MG63 (cell line): ENCODE measurements at regions not wholly inside any gene's neighbourhood (a gene's known extent, or its start where the extent isn't known, plus 50 kb on each side); places are given as distances from the start of the nearest gene placed in this dataset.
"Not testable (repeated sequence)": the region's sequence is repeated elsewhere in the genome, so short reads cannot be mapped to it uniquely, and the experiment has no call there.

Source experiments
- DNase-seq: peaks from one replicate; pipeline ENCODE4 v3.0.0-alpha.2; 2020
- H3K27me3 ChIP-seq: fragments of 250-450 bp; sonication (Bioruptor Pico); 2 replicates; pipeline ENCODE4 v1.5.1; 2020; ENCODE audit warnings: mild to moderate bottlenecking, moderate library complexity
- H3K36me3 ChIP-seq: fragments of 250-450 bp; sonication (Bioruptor Pico); 2 replicates; pipeline ENCODE4 v1.5.1; 2020; ENCODE audit warnings: mild to moderate bottlenecking, moderate library complexity
- H3K4me3 ChIP-seq: fragments of 250-450 bp; sonication (Bioruptor Pico); 2 replicates; pipeline ENCODE4 v1.5.1; 2020; ENCODE audit warnings: mild to moderate bottlenecking, moderate library complexity
- H3K9me3 ChIP-seq: fragments of 250-450 bp; sonication (Bioruptor Pico); 2 replicates; pipeline ENCODE4 v1.5.1; 2020; ENCODE audit warnings: mild to moderate bottlenecking, moderate library complexity

DNA sequence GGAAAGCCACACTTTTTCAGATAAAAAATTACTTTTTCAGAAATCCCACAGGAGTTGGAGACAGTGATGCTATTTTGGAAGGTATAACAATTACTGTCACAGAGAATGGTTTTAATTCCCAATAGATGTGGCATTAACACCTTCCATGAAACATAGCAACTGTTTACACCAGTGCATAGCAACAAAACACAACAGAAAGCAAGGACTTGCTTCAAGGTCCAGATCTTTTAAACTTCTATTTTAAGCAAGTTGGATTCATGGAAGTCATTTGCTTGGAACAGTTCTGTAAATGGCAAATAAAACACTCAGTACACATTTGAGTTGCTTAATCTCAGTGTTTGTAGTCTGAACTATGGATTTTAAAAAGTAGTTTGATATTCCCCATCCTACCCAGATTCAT is 385.9 kb upstream of the SPRY2 start:
- H3K9me3 ChIP-seq: no peaks in the 10 kb centered on the region
- no peaks in the 10 kb centered on the region for H3K27me3 ChIP-seq
- no peaks in the 10 kb centered on the region for H3K36me3 ChIP-seq
- no peak for DNase-seq
- H3K4me3 ChIP-seq: no peak overlapping the region

DNA sequence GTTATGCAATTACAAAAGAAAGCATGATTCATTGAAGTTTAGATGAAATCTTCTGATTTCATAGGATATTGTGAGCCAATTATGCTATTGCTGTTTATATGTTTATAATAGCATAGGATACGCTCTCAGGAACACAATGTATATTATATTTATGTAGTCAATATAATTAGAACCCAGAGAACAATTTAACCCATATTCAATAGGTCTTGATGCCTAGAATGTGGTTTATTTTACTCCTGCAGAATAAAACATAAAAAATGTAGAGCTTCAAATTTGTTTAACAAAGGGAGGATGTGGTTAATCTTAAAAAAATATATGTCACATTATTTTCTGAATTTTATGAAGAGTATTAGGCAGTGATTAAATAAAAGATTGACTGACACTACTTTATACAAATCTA is 380.8 kb upstream of the SPRY2 start:
- no peaks in the 10 kb centered on the region for H3K36me3 ChIP-seq
- no peaks in the 10 kb centered on the region for H3K27me3 ChIP-seq
- no peak overlapping the region for H3K4me3 ChIP-seq
- DNase-seq: no peak
- H3K9me3 ChIP-seq: no peaks in the 10 kb centered on the region

DNA sequence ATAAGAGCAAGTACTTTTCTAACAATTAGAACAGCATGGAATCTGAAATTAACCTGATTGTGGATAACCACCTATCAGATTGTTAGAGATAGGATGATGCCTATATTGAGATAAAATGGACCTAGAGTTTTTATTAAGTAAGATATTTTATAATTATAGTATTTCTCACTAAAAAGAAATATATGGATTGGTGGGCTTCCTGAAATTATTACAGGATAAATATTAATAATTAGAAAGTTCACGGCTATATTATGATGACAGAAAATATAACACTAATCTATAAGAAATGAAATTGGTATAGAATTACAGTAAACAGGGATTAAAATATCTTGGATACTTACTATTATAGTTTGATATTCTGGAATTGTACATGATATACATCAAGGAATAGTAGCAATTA is 378.0 kb upstream of the SPRY2 start:
- no peak overlapping the region for H3K4me3 ChIP-seq
- no peak for DNase-seq
- H3K36me3 ChIP-seq: no peaks in the 10 kb centered on the region
- H3K9me3 ChIP-seq: no peaks in the 10 kb centered on the region
- no peaks in the 10 kb centered on the region for H3K27me3 ChIP-seq

DNA sequence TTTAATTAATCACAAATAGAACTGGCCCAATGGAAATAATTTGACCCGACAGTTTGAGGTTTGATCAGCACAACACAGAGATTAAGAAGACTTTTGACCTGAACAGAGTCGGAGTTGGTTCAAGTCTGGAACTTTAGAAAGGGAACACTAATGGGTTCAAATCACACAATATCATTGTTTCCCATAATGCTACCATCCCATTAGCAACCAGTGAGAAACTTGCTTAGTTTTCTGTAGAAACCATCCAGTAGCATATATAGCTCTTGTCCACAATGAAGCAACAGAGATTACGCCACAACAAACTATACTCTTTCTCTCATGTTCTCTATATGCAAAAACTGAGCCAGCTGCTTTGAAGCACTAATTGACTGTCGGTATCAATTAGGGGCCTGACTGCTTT is 376.9 kb upstream of the SPRY2 start:
- H3K27me3 ChIP-seq: no peaks in the 10 kb centered on the region
- no peak for DNase-seq
- H3K9me3 ChIP-seq: no peaks in the 10 kb centered on the region
- H3K4me3 ChIP-seq: no peak overlapping the region
- no peaks in the 10 kb centered on the region for H3K36me3 ChIP-seq

DNA sequence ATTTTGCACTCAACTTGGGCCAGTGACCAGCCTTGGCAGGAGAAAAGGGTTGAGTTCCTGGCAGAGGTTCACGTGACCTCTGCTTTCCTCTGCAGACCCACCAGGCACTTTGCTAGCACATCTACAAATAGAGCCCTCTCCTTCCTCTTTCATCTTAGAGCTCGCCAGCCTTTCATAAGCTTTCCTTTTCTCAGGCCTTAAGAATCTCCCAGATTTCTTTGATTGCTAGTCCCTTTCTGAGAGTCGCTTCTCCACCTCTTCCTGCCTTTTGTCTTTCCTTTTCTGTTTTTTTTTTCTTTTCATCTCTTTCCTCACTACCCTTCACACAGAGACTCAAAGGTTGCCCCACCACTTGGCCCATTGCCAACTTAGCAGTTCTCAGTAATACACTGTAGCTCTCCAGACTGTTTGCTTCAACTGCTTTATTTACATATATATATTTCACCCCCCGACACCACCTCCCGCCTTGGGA is 375.7 kb upstream of the SPRY2 start:
- H3K36me3 ChIP-seq: no peaks in the 10 kb centered on the region
- no peaks in the 10 kb centered on the region for H3K27me3 ChIP-seq
- no peaks in the 10 kb centered on the region for H3K9me3 ChIP-seq
- no peak for DNase-seq
- H3K4me3 ChIP-seq: no peak overlapping the region

DNA sequence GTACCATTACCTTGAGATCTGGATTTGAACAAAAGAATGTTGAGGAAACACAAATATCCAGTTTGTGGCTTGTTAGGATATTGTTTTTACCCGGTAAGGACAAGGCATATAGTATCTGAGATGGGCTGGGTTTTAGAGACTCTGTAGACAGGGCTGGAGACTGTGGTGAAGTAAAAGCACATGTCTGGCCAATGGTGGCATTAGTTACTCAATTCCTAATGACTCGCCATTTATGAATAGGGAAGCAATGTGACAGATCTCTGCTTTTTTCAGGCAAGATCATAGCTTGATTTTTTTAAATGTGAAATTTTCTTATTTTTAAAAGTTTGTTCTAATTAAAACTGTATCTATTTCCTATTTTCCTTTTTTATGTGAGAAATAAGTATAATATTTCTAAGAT is 371.1 kb upstream of the SPRY2 start:
- DNase-seq: no peak

DNA sequence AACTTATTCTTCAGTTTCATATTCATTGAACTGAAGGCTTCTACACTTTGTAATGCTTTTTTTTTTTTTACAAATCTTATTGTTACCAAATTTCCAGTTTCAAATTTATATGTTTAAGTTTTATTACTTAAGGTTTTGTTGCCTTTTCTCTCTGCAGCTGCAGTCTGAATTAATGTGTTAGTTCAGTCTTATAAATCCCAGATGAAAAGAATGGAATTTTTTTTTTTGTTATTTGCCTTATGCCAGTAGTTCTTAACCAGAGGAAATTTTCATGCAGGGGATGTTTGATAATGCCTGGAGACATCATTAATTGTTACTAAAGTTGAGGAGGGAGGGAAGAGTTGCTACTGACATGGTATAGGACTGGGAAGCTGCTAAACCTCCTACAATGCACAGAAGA is 367.9 kb upstream of the SPRY2 start:
- DNase-seq: no peak
- Histone ChIP-seq H3K9me3 (no peaks in the 10 kb centered on the region), H3K4me3 (no peak overlapping the region), H3K36me3 (no peaks in the 10 kb centered on the region), H3K27me3 (no peaks in the 10 kb centered on the region)

More for the DNA sequence above, 371.1 kb upstream of the SPRY2 start:
- Histone ChIP-seq H3K27me3 (no peaks in the 10 kb centered on the region), H3K36me3 (no peaks in the 10 kb centered on the region), H3K9me3 (no peaks in the 10 kb centered on the region), H3K4me3 (no peak overlapping the region)

DNA sequence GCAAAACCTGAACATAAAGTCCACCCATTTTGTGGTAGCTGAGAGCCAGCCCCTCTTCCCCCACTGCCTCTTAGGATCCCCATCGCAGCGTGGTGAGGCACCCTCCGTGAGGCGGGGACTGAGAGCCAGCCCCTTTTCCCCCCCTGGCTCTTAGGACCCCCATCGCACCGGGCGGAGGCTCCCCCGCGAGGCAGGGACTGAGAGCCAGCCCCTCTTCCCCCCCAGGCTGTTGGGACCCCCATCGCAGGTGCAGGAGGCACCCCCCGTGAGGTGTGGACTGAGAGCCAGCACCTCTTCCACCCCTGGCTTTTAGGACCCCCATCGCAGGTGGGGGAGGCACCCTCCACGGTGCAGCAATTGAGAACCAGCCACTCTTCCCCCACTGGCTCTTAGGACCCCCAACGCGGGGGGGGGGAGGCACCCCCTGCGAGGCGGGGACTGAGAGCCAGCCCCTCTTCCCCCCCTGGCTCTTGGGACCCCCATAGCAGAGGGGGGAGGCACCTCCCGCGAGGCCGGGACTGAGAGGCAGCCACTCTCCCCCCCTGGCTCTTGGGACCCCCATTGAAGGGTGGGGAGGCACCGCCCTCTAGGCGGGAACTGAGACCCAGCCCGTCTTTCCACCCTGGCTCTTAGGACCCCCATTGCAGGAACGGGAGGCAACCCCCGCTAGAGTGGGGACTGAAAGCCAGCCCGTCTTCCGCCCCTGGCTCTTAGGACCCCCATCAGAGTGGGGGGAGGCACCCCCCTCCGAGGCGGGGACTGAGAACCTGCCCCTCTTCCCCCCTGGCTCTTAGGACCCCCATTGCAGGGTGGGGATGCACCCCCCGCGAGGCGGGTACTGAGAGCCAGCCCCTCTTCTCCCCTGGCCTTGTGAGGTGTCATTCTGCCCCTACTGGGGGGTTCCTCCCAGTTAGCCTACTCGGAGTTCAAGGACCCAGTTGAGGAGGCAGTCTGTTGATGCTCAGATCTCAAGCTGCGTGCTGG is 366.4 kb upstream of the SPRY2 start:
- H3K9me3 ChIP-seq: no peaks in the 10 kb centered on the region
- DNase-seq: no peak
- H3K27me3 ChIP-seq: no peaks in the 10 kb centered on the region
- no peak overlapping the region for H3K4me3 ChIP-seq
- H3K36me3 ChIP-seq: no peaks in the 10 kb centered on the region

DNA sequence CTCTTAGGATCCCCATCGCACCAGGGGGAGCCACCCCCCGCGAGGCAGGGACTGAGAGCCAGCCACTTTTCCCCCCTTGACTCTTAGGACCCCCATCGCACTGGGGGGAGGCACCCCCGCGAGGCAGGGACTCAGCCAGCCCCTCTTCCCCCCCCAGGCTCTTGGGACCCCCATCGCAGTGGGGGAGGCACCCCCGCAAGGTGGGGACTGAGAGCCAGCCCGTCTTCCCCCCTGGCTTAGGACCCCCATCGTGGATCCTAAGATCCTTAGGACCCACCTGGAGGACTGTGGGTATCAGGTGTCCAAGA is 365.2 kb upstream of the SPRY2 start:
- Histone ChIP-seq H3K4me3 (no peak overlapping the region), H3K9me3 (no peaks in the 10 kb centered on the region), H3K36me3 (no peaks in the 10 kb centered on the region), H3K27me3 (no peaks in the 10 kb centered on the region)
- no peak for DNase-seq

DNA sequence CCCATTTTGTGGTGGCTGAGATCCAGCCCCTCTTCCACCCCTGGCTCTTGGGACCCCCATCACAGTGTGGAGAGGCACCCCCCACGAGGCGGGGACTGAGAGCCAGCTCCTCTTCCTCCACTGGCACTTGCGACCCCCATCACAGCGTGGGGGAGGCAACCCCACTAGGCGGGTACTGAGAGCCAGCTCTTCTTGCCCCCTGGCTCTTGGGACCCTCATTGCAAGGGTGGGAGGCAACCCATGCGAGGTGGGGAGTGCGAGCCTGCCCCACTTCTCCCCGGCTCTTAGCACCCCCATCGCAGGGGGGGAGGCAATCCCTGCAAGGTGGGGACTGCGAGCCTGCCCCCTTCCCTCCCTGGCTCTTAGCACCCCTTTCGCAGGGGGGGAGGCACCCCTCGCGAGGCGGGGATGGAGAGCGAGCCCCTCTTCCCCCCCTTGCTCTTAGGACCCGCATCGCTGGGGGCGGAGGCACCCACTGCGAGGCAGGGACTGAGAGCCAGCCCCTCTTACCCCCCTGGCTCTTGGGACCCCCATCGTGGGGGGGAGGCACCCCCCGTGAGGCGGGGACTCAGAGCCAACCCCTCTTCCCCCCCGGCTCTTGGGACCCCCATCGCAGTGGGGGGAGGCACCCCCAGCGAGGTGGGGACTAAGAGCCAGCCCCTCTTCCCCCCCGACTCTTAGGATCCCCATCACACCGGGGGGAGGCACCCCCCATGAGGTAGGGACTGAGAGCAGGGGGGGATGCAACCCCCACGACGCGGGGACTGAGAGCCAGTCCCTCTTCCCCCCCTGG is 364.6 kb upstream of the SPRY2 start:
- Histone ChIP-seq H3K27me3 (no peaks in the 10 kb centered on the region), H3K36me3 (no peaks in the 10 kb centered on the region), H3K4me3 (no peak overlapping the region), H3K9me3 (no peaks in the 10 kb centered on the region)
- DNase-seq: no peak

DNA sequence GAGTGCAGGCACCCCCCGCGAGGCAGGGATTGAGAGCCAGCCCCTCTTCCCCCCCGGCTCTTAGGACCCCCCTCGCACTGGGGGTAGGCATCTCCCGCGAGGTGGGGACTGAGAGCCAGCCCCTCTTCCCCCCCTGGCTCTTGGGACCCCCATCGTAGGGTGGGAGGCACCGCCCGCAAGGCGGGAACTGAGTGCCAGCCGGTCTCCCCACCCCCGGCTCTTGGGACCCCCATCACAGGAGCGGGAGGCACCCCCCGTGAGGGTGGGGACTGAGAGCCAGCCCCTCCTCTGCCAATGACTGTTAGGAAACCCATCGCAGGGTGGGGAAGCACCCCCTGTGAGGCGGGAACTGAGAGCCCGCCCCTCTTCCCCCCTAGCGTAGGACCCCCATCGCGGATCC is 363.4 kb upstream of the SPRY2 start:
- Histone ChIP-seq H3K4me3 (no peak overlapping the region), H3K27me3 (no peaks in the 10 kb centered on the region), H3K9me3 (no peaks in the 10 kb centered on the region), H3K36me3 (no peaks in the 10 kb centered on the region)
- DNase-seq: no peak

DNA sequence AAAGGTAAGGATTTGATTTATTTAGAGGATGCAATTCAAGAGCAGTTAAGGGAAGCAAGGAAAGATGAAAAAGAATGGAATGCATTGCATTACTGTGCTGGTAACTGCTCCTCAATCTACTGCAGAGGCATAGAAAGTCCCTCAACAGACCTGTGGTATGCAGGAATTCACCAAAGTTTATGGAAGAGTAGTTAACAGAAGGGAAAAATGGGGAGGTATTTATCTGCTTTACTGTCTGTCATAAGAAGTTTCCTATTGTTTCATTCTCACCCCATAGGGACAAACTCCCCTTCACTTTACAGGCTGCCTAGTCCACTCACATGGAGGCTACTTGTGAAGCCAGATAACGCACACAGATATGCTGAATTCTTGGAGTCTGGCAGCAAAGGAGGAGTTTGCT is 354.9 kb upstream of the SPRY2 start:
- no peak for DNase-seq
- Histone ChIP-seq H3K9me3 (no peaks in the 10 kb centered on the region), H3K36me3 (no peaks in the 10 kb centered on the region), H3K4me3 (no peak overlapping the region), H3K27me3 (no peaks in the 10 kb centered on the region)

DNA sequence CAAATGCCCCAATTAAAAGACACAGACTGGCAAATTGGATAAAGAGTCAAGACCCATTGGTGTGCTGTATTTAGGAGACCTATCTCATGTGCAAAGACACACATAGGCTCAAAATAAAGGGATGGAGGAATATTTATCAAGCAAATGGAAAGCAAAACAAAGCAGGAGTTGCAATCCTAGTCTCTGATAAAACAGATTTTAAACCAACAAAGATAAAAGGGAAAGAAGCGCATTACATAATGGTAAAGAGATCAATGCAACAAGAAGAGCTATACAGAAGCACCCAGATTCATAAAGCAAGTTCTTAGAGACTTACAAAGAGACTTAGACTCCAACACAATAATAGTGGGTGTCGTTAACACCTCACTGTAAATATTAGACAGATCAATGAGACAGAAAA is 350.9 kb upstream of the SPRY2 start:
- H3K36me3 ChIP-seq, H3K4me3 ChIP-seq, H3K9me3 ChIP-seq, H3K27me3 ChIP-seq, DNase-seq: not testable (repeated sequence)

DNA sequence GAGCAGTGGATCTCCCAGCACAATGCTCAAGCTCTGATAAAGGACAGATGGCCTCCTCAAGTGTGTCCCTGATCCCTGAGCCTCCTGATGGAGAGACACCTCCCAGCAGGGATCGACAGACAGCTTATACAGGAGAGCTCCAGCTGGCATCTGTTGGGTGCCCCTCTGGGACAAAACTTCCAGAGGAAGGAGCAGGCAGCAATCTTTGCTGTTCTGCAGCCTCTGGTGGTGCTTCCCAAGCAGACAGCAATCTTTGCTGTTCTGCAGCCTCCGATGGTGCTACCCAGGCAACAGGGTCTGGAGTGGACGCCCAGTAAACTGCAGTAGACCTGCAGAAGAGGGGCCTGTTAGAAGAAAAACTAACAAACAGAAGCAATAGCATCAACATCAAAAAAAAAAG is 349.3 kb upstream of the SPRY2 start:
- DNase-seq: no peak
- no peaks in the 10 kb centered on the region for H3K36me3 ChIP-seq
- no peaks in the 10 kb centered on the region for H3K27me3 ChIP-seq
- H3K4me3 ChIP-seq: no peak overlapping the region
- H3K9me3 ChIP-seq: no peaks in the 10 kb centered on the region

DNA sequence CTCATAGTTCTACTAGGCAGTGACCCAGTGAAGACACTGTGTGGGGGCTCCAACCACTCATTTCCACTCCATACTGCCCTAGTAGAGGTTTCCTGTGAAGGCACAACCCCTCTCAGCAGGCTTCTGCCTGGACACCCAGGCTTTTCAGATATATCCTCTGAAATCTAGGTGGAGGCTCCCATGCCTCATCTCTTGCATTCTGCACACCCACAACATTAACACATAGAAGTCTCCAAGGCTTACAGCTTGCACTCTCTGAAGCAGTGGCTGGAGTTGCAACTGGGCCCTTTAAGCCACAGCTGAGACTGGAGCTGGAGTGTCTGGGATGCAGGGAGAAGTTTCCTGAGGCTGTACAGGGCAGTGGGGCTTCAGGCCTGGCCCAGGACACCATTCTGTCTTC is 347.7 kb upstream of the SPRY2 start:
- H3K27me3 ChIP-seq: no peaks in the 10 kb centered on the region
- H3K36me3 ChIP-seq: no peaks in the 10 kb centered on the region
- DNase-seq: no peak
- H3K4me3 ChIP-seq: no peak overlapping the region
- no peaks in the 10 kb centered on the region for H3K9me3 ChIP-seq

DNA sequence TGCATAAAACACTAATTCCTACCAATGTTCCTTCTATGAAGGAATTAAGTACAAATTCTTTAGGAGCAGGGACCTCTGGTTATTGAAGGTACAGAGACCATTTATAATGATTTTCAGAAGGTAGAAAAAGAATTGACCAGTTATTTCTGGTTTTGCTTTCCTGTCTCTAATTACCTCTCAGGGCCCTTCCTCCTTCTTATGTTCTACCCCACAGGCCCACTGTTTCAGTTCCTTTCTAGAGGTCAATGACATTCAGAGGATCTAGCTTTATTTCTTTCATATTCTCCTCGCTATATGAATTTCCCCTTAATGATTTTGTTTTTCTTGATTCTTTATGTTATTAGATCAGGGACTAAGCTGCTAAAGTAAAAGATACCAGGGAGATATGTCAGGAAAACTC is 345.0 kb upstream of the SPRY2 start:
- no peaks in the 10 kb centered on the region for H3K36me3 ChIP-seq
- no peak overlapping the region for H3K4me3 ChIP-seq
- H3K9me3 ChIP-seq: no peaks in the 10 kb centered on the region
- no peaks in the 10 kb centered on the region for H3K27me3 ChIP-seq
- no peak for DNase-seq

DNA sequence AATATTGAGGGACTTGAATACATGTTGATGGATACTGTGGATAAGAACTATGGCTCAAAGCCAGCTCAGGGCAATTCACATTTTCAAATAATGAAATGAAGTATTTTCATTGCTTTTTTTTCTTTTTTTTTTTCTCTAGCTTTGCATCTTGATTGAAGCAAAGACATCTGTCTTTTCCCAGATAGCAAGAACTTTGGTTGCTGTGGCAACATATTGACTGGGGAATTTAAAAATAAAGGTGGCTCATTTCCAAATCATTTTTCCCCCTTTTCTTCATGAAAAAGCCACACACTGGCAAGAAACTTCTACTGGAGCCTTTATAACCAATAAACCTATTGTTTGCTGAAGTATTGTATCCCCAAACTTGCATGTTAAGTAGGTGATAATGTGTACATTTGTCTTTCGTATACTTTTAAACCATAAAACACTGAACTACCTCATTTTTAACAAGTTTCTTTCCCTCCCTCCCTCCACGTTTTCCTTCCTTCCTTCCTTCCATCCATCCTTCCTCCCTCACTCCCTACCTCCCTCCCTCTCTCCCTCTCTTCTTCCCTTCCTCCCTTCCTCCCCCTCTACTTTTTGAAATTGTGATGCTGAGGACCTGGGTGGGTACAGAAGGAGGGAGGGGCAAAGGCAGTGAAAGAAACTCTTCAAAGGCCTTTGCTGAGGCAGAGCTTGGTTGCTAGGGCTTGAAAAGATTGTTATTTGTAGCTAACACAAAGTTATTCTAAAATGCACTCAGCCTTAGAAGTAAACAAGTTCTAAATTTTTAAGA is 343.5 kb upstream of the SPRY2 start:
- H3K36me3 ChIP-seq: no peaks in the 10 kb centered on the region
- no peak for DNase-seq
- no peaks in the 10 kb centered on the region for H3K9me3 ChIP-seq
- no peaks in the 10 kb centered on the region for H3K27me3 ChIP-seq
- H3K4me3 ChIP-seq: no peak overlapping the region
